ENCODE measurements at regions not wholly inside any gene's neighbourhood (a gene's known extent, or its start where the extent isn't known, plus 50 kb on each side); places are given as distances from the start of the nearest gene placed in this dataset.

DNA sequence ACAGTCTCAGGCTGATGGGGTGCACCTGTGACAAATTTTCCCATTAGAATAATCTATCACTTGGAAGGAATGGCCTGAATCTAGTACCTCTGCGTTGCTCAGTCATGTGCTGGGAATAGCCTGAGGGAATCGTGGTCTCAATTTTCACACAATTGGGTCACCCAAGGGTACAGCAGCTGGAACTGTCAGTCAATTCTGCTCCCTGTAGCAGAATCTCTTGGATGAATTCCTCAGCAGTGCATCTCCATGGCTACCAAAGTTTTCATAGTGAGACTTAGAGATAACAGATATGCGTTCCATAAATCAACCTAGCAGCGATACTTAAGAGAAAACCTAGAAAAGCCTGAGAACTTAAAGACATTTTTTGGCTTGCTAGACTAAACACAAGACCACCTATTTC is 288.7 kb upstream of the CTSO start:
- TF ChIP-seq POLR2A (IDR thresholded peaks at IDR 0.05) (no peak), CTCF (IDR thresholded peaks at IDR 0.05 in 8 of 11, conservative IDR thresholded peaks at IDR 0.05 in 3 of 11) (no peak)

Measured in spleen (tissue), 7 donors.